ENCODE measurements at regions not wholly inside any gene's neighbourhood (a gene's known extent, or its start where the extent isn't known, plus 50 kb on each side); places are given as distances from the start of the nearest gene placed in this dataset.

DNA sequence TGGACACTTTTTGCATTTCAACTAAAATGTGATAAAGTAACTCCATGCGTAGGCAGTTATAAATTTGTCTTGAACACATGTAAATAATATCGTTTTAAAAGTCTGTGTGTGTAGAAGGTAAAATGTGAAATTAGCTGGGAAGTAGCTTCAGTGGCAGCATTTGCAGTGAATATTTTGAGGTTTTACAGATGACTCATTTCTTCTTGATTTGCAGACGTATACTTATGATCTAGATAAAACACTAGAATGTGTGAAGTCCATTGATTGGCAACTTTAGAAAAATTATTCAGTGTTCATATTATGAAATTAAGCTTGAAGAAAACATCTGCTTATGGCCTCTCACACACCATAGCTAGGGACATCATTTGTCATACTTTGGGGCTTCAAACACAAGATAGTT lies 788.6 kb upstream of the NOVA1 start:
- no peak for TF ChIP-seq TCF12 (IDR thresholded peaks at IDR 0.05; ENCODE audit: low read depth)
- TF ChIP-seq, protein P1, sequence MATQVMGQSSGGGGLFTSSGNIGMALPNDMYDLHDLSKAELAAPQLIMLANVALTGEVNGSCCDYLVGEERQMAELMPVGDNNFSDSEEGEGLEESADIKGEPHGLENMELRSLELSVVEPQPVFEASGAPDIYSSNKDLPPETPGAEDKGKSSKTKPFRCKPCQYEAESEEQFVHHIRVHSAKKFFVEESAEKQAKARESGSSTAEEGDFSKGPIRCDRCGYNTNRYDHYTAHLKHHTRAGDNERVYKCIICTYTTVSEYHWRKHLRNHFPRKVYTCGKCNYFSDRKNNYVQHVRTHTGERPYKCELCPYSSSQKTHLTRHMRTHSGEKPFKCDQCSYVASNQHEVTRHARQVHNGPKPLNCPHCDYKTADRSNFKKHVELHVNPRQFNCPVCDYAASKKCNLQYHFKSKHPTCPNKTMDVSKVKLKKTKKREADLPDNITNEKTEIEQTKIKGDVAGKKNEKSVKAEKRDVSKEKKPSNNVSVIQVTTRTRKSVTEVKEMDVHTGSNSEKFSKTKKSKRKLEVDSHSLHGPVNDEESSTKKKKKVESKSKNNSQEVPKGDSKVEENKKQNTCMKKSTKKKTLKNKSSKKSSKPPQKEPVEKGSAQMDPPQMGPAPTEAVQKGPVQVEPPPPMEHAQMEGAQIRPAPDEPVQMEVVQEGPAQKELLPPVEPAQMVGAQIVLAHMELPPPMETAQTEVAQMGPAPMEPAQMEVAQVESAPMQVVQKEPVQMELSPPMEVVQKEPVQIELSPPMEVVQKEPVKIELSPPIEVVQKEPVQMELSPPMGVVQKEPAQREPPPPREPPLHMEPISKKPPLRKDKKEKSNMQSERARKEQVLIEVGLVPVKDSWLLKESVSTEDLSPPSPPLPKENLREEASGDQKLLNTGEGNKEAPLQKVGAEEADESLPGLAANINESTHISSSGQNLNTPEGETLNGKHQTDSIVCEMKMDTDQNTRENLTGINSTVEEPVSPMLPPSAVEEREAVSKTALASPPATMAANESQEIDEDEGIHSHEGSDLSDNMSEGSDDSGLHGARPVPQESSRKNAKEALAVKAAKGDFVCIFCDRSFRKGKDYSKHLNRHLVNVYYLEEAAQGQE (IDR thresholded peaks at IDR 0.05; ENCODE audit: low read depth), result no peak
- no peak for TF ChIP-seq FOXM1 (IDR thresholded peaks at IDR 0.05; ENCODE audit: borderline replicate concordance, low read depth)
- TF ChIP-seq CEBPB (IDR thresholded peaks at IDR 0.05), result no peak
- no peak for TF ChIP-seq TAF1 (IDR thresholded peaks at IDR 0.05; ENCODE audit: low read depth)
- TF ChIP-seq, protein P2, sequence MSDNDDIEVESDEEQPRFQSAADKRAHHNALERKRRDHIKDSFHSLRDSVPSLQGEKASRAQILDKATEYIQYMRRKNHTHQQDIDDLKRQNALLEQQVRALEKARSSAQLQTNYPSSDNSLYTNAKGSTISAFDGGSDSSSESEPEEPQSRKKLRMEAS (IDR thresholded peaks at IDR 0.05), result no peak
- TF ChIP-seq RAD21 (IDR thresholded peaks at IDR 0.05; ENCODE audit: low read depth), result no peak

DNA sequence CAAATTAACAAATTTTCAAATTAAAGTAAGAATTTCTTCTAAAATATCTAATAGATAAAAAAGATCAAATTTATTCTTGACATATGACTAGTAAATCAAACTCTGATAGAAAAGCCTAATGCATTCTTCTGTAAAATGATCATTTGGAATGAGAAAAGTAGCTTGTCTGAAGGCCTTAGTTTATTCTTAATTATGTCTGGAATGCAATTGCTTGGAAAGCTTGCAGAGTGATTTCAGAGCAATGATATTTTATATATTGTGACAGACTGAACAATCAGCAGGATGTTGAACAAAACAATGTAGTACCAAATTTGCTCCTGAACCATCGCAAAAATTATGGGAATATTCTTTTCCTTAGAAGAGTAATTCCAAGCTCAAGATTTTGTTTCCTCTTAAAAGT lies 789.6 kb upstream of the NOVA1 start:
- TF ChIP-seq, protein P1 (IDR thresholded peaks at IDR 0.05; ENCODE audit: low read depth), result no peak
- TF ChIP-seq EP300 (IDR thresholded peaks at IDR 0.05; ENCODE audit: borderline replicate concordance) (no peak), TEAD4 (IDR thresholded peaks at IDR 0.05) (no peak), CREB1 (IDR thresholded peaks at IDR 0.05; ENCODE audit: low read depth) (no peak), CEBPB (IDR thresholded peaks at IDR 0.05) (no peak), NFIC (IDR thresholded peaks at IDR 0.05) (no peak), TCF12 (IDR thresholded peaks at IDR 0.05; ENCODE audit: low read depth) (no peak), TAF1 (IDR thresholded peaks at IDR 0.05; ENCODE audit: low read depth) (no peak), YY1 (IDR thresholded peaks at IDR 0.05; ENCODE audit: low read depth) (no peak), ZBTB7A (IDR thresholded peaks at IDR 0.05; ENCODE audit: low read depth) (no peak), EGR1 (IDR thresholded peaks at IDR 0.05) (no peak), FOXM1 (IDR thresholded peaks at IDR 0.05; ENCODE audit: borderline replicate concordance, low read depth) (no peak), RAD21 (IDR thresholded peaks at IDR 0.05; ENCODE audit: low read depth) (no peak)
- TF ChIP-seq, protein P2 (IDR thresholded peaks at IDR 0.05), result no peak
- TF ChIP-seq, protein P3, sequence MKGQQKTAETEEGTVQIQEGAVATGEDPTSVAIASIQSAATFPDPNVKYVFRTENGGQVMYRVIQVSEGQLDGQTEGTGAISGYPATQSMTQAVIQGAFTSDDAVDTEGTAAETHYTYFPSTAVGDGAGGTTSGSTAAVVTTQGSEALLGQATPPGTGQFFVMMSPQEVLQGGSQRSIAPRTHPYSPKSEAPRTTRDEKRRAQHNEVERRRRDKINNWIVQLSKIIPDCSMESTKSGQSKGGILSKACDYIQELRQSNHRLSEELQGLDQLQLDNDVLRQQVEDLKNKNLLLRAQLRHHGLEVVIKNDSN (IDR thresholded peaks at IDR 0.05), result no peak

DNA sequence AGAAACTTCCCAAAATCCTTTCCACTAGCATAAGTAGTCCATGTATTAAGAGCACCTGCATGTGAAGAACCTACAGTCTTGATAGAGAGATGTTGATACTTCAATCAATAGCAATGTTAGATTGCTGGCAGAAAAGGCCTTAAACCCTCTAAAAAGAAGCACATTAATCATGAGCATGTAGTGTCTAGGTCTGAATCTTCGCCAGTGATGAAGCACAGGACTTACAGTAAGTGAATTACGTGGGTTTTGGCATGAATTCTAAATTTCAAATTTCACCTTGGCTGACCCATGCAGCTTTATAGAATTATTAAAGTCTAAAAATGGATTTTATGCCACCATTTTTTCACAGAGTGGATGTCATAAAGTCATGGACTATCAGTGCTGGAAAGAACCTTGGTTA lies 791.6 kb upstream of the NOVA1 start:
- no peak for TF ChIP-seq EGR1 (IDR thresholded peaks at IDR 0.05)
- no peak for TF ChIP-seq YY1 (IDR thresholded peaks at IDR 0.05; ENCODE audit: low read depth)
- TF ChIP-seq, protein P3 (IDR thresholded peaks at IDR 0.05), result no peak
- no peak for TF ChIP-seq TEAD4 (IDR thresholded peaks at IDR 0.05)
- no peak for TF ChIP-seq RAD21 (IDR thresholded peaks at IDR 0.05; ENCODE audit: low read depth)
- TF ChIP-seq CREB1 (IDR thresholded peaks at IDR 0.05; ENCODE audit: low read depth), result no peak
- TF ChIP-seq, protein P2 (IDR thresholded peaks at IDR 0.05), result no peak
- TF ChIP-seq TCF12 (IDR thresholded peaks at IDR 0.05; ENCODE audit: low read depth), result no peak
- TF ChIP-seq, protein P1 (IDR thresholded peaks at IDR 0.05; ENCODE audit: low read depth), result no peak
- TF ChIP-seq CEBPB (IDR thresholded peaks at IDR 0.05), result no peak
- no peak for TF ChIP-seq NFIC (IDR thresholded peaks at IDR 0.05)
- no peak for TF ChIP-seq FOXM1 (IDR thresholded peaks at IDR 0.05; ENCODE audit: borderline replicate concordance, low read depth)
- TF ChIP-seq ZBTB7A (IDR thresholded peaks at IDR 0.05; ENCODE audit: low read depth), result no peak
- no peak for TF ChIP-seq TAF1 (IDR thresholded peaks at IDR 0.05; ENCODE audit: low read depth)
- TF ChIP-seq EP300 (IDR thresholded peaks at IDR 0.05; ENCODE audit: borderline replicate concordance), result no peak

DNA sequence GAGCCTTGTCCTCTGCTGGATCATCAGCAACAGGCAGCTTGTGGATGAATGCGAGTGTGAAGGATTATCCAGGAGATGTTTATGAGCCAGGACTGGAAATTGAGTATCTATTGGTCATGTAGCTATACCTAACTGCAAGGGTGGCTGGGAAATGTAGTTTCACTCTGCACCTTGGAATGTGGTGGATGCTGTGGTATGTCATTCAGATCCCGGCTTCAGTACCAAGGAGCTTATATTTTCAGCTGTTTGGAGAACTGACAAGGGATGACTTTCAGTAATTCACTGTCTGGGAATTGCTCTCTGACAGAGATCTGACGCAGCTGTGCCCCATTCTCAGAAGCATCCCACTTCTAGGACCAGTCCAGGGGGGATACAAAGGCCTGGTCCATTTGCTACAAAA lies 792.3 kb upstream of the NOVA1 start:
- no peak for TF ChIP-seq YY1 (IDR thresholded peaks at IDR 0.05; ENCODE audit: low read depth)
- no peak for TF ChIP-seq TEAD4 (IDR thresholded peaks at IDR 0.05)
- TF ChIP-seq EP300 (IDR thresholded peaks at IDR 0.05; ENCODE audit: borderline replicate concordance), result no peak
- no peak for TF ChIP-seq CREB1 (IDR thresholded peaks at IDR 0.05; ENCODE audit: low read depth)
- TF ChIP-seq TAF1 (IDR thresholded peaks at IDR 0.05; ENCODE audit: low read depth), result no peak
- TF ChIP-seq, protein P1 (IDR thresholded peaks at IDR 0.05; ENCODE audit: low read depth), result no peak
- TF ChIP-seq, protein P2 (IDR thresholded peaks at IDR 0.05), result no peak
- TF ChIP-seq NFIC (IDR thresholded peaks at IDR 0.05), result no peak
- TF ChIP-seq RAD21 (IDR thresholded peaks at IDR 0.05; ENCODE audit: low read depth), result no peak
- TF ChIP-seq, protein P3 (IDR thresholded peaks at IDR 0.05), result no peak
- TF ChIP-seq ZBTB7A (IDR thresholded peaks at IDR 0.05; ENCODE audit: low read depth), result no peak
- TF ChIP-seq CEBPB (IDR thresholded peaks at IDR 0.05), result no peak
- no peak for TF ChIP-seq EGR1 (IDR thresholded peaks at IDR 0.05)
